Lower leg skin (tissue), 3 donors: ENCODE measurements at regions not wholly inside any gene's neighbourhood (a gene's known extent, or its start where the extent isn't known, plus 50 kb on each side); places are given as distances from the start of the nearest gene placed in this dataset.

Experiments used
- POLR2A ChIP-seq, 2 donors: fragments of 450-650 bp; IDR thresholded peaks; one replicate each; pipeline ENCODE4 v1.6.1; 2016 to 2017; ENCODE audit warnings: antibody characterized with exemption in 2 of 2, mild to moderate bottlenecking in 1 of 2, moderate library complexity in 1 of 2
- TF ChIP-seq, protein P1 (sequence below), 3 donors: fragments of 450-650 bp; IDR thresholded peaks; one replicate each; pipeline ENCODE4 v1.5.1; 2016; ENCODE audit warnings: antibody characterized with exemption in 3 of 3, mild to moderate bottlenecking in 3 of 3, moderate library complexity in 2 of 3

DNA sequence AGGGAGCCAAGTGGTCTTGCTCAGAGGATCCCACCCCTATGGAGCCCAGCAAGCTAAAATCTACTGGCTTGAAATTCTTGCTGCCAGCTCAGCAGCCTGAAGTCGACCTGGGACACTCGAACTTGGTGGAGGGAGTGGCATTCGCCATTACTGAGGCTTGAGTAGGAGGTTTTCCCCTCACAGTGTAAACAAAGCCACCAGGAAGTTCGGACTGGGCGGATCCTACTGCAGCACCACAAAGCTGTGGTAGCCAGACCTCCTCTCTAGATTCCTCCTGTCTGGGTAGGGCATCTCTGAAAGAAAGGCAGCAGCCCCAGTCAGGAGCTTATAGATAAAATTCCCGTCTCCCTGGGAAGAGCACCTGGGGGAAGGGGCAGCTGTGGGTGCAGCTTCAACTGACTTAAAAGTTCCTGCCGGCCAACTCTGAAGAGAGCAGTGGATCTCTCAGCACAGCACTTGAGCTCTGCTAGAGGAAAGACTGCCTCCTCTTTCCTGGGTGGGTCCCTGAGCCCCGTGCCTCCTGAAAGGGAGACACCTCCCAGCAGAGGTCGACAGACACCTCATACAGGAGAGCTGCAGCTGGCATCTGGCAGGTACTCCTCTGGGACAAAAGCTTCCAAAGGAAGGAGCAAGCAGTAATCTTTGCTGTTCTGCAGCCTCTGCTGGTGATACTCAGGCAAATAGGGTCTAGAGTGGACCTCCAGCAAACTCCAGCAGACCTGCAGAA is 576.3 kb upstream of the NECTIN3 start:
- TF ChIP-seq POLR2A (IDR thresholded peaks at IDR 0.05) = no peak
- TF ChIP-seq, protein P1, sequence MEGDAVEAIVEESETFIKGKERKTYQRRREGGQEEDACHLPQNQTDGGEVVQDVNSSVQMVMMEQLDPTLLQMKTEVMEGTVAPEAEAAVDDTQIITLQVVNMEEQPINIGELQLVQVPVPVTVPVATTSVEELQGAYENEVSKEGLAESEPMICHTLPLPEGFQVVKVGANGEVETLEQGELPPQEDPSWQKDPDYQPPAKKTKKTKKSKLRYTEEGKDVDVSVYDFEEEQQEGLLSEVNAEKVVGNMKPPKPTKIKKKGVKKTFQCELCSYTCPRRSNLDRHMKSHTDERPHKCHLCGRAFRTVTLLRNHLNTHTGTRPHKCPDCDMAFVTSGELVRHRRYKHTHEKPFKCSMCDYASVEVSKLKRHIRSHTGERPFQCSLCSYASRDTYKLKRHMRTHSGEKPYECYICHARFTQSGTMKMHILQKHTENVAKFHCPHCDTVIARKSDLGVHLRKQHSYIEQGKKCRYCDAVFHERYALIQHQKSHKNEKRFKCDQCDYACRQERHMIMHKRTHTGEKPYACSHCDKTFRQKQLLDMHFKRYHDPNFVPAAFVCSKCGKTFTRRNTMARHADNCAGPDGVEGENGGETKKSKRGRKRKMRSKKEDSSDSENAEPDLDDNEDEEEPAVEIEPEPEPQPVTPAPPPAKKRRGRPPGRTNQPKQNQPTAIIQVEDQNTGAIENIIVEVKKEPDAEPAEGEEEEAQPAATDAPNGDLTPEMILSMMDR (IDR thresholded peaks at IDR 0.05) = no peak
